ENCODE measurements at regions not wholly inside any gene's neighbourhood (a gene's known extent, or its start where the extent isn't known, plus 50 kb on each side); places are given as distances from the start of the nearest gene placed in this dataset.

DNA sequence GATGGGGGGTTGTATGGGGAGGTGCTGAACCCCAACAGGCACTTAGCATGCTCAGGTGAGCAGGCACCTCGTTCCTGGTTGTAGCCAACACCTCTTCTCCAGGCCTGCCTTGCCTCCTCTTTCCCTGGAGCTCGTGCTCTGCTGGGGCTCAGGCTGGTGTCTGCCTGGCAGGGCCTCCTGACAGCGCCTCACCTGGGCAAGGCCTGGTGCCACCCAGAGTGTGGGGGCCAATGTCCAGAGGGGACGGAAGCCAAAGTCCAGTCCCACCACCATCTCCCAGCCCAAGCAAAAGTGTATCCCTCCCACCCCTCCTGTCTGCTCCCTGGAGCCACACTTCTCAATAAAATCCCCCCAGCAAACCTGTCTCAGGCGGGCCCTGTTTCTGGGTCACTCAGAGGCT, 304.2 kb upstream of the TNRC6C start:
- FAIRE-seq: no peak
- Histone ChIP-seq H3K4me3 (ENCODE audit: low read depth, low read length) (no peak overlapping the region), H3K27me3 (ENCODE audit: control insufficient read depth, insufficient read depth, low read length) (no peaks in the 10 kb centered on the region), H3K36me3 (ENCODE audit: control insufficient read depth, insufficient read depth, low read length) (no peaks in the 10 kb centered on the region)
- TF ChIP-seq, protein P1, sequence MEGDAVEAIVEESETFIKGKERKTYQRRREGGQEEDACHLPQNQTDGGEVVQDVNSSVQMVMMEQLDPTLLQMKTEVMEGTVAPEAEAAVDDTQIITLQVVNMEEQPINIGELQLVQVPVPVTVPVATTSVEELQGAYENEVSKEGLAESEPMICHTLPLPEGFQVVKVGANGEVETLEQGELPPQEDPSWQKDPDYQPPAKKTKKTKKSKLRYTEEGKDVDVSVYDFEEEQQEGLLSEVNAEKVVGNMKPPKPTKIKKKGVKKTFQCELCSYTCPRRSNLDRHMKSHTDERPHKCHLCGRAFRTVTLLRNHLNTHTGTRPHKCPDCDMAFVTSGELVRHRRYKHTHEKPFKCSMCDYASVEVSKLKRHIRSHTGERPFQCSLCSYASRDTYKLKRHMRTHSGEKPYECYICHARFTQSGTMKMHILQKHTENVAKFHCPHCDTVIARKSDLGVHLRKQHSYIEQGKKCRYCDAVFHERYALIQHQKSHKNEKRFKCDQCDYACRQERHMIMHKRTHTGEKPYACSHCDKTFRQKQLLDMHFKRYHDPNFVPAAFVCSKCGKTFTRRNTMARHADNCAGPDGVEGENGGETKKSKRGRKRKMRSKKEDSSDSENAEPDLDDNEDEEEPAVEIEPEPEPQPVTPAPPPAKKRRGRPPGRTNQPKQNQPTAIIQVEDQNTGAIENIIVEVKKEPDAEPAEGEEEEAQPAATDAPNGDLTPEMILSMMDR (IDR thresholded peaks at IDR 0.05; ENCODE audit: insufficient read depth, low read length, severe bottlenecking): no peak
- DNase-seq (ENCODE audit: low read depth): no peak

DNA sequence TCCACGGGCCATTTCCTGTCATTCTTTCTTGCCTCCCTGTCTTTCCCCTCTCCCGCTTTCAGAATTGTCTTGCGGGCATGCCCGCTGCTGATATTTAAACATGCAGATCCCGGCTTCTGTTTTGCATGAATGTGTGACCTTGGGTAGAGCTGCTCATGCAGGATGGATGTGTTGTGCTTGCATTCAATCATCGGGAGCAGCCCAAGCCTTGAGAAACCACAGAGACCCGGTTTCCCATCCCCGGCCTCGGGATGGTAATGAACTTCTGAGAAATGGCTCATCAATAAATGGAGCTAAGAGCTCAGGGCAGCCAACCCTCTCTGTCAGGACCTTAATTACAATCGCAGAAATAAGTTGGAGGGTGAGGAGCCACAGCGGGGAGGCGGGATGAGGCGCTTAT, 303.7 kb upstream of the TNRC6C start:
- FAIRE-seq (no peak), DNase-seq (ENCODE audit: low read depth) (no peak)
- Histone ChIP-seq H3K27me3 (ENCODE audit: control insufficient read depth, insufficient read depth, low read length) (no peaks in the 10 kb centered on the region), H3K4me3 (ENCODE audit: low read depth, low read length) (no peak overlapping the region), H3K36me3 (ENCODE audit: control insufficient read depth, insufficient read depth, low read length) (no peaks in the 10 kb centered on the region)
- TF ChIP-seq, protein P1 (IDR thresholded peaks at IDR 0.05; ENCODE audit: insufficient read depth, low read length, severe bottlenecking): no peak

DNA sequence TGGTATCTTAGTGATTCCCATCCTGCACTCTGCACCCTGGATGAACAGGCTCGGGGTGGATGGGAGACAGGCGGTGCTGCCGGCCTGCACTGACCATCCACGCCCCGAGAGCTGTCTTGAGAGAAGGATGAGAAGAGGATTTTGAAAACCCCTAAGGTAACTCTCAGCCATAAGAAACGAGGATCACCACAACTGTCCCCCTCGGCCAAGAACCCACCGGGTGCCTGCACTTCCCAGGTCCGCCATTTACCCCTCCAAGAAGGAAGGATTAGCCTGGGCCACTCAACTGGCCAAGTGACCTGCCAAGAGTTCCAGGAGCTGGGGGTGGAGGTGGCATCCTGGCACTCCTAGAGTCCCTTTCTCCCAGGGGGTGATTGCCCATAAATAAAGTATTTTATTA, 302.4 kb upstream of the TNRC6C start:
- FAIRE-seq (no peak), DNase-seq (ENCODE audit: low read depth) (no peak)
- Histone ChIP-seq H3K36me3 (ENCODE audit: control insufficient read depth, insufficient read depth, low read length) (no peaks in the 10 kb centered on the region), H3K27me3 (ENCODE audit: control insufficient read depth, insufficient read depth, low read length) (no peaks in the 10 kb centered on the region), H3K4me3 (ENCODE audit: low read depth, low read length) (no peak overlapping the region)
- TF ChIP-seq, protein P1 (IDR thresholded peaks at IDR 0.05; ENCODE audit: insufficient read depth, low read length, severe bottlenecking): no peak

DNA sequence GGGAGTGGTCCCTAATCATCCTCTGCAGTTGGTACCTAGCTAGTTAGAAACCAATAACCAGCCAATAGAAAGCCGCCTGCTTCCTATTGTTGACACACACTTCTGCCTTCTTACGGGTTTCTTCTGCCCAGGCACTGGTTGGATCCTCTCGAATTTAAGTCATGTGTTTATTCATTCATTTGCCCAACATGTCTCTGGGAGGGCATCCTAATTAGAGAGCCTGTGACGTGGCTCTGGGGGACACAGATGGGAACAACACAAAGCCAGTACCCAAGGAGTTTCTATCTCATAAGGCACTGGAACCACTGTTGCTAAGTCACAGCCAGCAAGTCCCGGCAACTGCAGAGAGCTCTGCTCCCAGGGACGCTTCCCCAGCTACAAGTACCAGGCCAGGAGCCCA, 300.7 kb upstream of the TNRC6C start:
- FAIRE-seq: no peak
- TF ChIP-seq, protein P1 (IDR thresholded peaks at IDR 0.05; ENCODE audit: insufficient read depth, low read length, severe bottlenecking): no peak

DNA sequence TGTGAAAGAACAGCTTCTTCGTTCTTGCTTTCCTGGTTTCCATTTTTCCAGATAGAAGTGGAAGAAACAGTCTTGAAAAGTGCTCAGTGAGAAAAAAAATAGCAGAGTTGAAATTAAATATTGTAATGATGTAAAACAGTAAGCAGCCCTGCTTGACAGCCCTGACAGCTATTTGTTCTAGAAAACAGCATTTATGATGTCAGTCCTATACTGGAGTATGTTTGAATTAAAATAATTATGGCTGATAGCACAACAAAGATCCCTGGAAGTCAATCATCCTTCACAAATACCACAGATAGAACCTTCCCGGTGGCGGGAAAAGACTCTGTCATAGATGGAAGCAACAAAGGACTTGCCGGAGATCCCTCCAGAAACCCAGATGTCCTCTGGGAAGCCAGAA, 298.0 kb upstream of the TNRC6C start:
- H3K4me3 ChIP-seq (ENCODE audit: low read depth, low read length): no peak overlapping the region
- FAIRE-seq: no peak
- no peak for DNase-seq (ENCODE audit: low read depth)
- TF ChIP-seq, protein P1 (IDR thresholded peaks at IDR 0.05; ENCODE audit: insufficient read depth, low read length, severe bottlenecking): no peak
- no peaks in the 10 kb centered on the region for H3K27me3 ChIP-seq (ENCODE audit: control insufficient read depth, insufficient read depth, low read length)
- no peaks in the 10 kb centered on the region for H3K36me3 ChIP-seq (ENCODE audit: control insufficient read depth, insufficient read depth, low read length)

More for the DNA sequence above, 300.7 kb upstream of the TNRC6C start:
- no peaks in the 10 kb centered on the region for H3K36me3 ChIP-seq (ENCODE audit: control insufficient read depth, insufficient read depth, low read length)
- no peak overlapping the region for H3K4me3 ChIP-seq (ENCODE audit: low read depth, low read length)
- no peaks in the 10 kb centered on the region for H3K27me3 ChIP-seq (ENCODE audit: control insufficient read depth, insufficient read depth, low read length)
- DNase-seq (ENCODE audit: low read depth): no peak

DNA sequence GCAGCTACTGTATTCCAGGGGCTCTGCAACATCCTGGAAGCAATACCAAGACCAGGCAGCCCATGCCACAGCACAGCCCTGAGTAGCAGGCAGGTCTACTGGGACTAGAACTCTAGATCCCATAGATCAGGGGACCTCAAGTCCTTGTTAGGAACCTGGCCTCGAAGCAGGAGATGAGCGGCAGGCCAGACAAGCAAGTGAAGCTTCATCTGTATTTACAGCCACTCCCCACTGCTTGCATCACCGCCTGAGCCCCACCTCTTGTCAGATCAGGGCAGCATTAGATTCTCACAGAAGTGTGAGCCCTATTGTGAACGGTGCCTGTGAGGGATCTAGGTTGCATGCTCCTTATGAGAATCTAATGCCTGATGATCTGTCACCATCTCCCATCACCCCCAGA, 295.7 kb upstream of the TNRC6C start:
- Histone ChIP-seq H3K4me3 (ENCODE audit: low read depth, low read length) (no peak overlapping the region), H3K27me3 (ENCODE audit: control insufficient read depth, insufficient read depth, low read length) (no peaks in the 10 kb centered on the region)
- FAIRE-seq: no peak

More for the DNA sequence above, 295.7 kb upstream of the TNRC6C start:
- no peaks in the 10 kb centered on the region for H3K36me3 ChIP-seq (ENCODE audit: control insufficient read depth, insufficient read depth, low read length)
- no peak for DNase-seq (ENCODE audit: low read depth)
- TF ChIP-seq, protein P1 (IDR thresholded peaks at IDR 0.05; ENCODE audit: insufficient read depth, low read length, severe bottlenecking): no peak

Data from bronchial epithelial cell (primary cell).